UCSD-AML1 (cell line): ENCODE measurements at regions not wholly inside any gene's neighbourhood (a gene's known extent, or its start where the extent isn't known, plus 50 kb on each side); places are given as distances from the start of the nearest gene placed in this dataset.
A peak's percentile ranks its signal among the peaks of the same experiment; 100 is the strongest.
"Not testable (repeated sequence)": the region's sequence is repeated elsewhere in the genome, so short reads cannot be mapped to it uniquely, and the experiment has no call there.

Source experiments
- DNase-seq: peaks from one replicate; lab custom pipeline; 2025; ENCODE audit not compliant: unreplicated experiment; lab: John Stamatoyannopoulos, UW

DNA sequence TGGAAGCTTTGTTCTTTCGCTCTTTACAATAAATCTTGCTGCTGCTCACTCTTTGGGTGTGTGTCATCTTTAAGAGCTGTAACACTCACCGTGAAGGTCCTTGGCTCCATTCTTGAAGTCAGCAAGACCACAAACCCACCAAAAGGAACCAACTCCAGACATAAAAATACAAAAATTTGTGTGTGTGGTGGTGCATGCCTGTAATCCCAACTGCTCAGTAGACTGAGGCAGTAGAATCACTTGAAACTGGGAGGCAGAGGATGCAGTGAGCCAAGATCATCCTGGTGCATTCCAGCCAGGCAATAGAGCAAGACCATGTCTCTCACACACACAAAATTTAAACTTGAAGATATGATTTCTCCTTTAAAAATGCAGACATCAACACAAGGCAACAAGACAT is 1431.7 kb upstream of the B3GALT2 start:
- DNase-seq = no peak

DNA sequence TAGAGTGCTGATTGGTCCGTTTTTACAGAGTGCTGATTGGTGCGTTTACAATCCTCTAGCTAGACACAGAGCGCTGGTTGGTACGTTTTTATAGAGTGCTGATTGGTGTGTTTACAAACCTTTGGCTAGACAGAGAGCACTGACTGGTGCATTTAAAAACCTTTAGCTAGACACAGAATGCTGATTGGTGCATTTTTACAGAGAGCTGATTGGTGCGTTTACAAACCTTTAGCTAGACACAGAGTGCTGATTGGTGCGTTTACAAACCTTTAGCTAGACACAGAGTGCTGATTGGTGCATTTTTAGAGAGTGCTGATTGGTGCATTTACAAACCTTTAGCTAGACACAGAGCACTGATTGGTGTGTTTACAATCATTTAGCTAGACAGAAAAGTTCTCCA is 1430.9 kb upstream of the B3GALT2 start:
- DNase-seq = not testable (repeated sequence)

DNA sequence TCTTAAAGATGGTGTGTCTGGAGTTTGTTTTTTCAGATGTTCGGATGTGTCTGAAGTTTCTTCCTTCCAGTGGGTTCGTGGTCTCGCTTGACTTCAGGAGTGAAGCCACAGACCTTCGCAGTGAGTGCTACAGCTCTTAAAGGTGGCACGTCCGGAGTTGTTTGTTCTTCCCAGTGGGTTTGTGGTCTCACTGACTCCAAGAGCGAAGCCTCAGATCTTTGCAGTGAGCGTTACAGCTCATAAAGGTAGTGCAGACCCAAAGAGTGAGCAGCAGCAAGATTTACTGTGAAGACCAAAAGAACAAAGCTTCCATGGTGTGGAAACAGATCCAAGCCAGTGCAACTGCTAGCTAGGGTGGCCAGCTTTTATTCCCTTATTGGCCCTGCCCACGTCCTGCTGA is 1430.4 kb upstream of the B3GALT2 start:
- DNase-seq = no peak

DNA sequence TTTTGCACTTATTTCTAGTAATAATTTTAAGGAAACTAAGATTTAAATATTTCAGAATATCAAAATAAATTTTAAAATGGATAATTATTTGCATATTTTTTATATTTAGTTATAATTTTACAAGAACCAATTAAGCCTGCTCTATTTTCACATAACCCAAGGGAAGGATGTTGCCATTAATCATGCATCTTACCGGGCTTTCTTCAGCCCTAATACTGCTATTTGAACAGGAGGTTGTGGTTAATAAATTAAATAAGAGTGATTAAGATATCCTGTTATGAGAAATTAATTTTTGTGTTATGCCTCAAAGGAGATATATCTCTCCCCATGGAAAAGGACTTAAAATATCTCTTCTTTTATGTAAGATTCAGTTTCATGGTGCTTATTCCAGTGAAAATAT is 1415.8 kb upstream of the B3GALT2 start:
- no peak for DNase-seq

DNA sequence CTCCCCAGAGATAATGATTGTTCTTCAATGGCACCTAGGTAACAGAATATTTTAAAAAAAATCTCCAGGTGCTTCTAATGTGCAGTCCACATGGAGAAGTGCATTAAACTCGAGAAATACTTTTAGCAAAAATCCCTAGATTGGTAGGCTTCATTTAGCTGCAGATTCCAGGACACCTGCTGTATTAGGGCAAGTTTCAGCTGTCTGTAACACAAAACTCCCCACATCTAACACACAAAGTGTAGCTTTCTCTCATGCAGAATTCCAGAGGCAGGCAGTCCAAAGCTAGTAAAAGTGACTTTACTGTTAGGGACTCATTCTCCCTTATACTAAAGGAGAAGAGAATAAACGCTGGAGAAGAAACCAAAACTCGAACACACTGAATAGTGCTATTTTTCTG is 1414.3 kb upstream of the B3GALT2 start:
- DNase-seq = no peak

DNA sequence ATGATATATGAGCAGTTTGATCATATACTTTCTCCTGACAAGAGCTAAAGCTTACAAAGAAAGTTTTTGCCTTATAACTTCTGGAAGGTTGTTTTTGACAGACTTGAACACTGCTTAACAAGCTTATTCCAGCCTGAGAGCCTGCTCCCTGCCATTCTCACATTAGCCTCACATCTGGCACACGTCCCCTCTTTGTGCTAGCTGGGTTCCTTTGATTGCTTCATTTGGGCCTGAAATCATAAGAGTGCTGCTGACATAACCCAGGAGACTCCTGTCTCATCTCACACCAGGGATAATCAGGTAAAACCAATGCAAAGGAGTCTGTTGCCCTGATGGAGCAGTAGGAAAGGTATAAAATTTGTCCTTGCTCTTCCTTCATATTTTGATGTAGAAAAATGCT is 1411.7 kb upstream of the B3GALT2 start:
- DNase-seq = no peak

DNA sequence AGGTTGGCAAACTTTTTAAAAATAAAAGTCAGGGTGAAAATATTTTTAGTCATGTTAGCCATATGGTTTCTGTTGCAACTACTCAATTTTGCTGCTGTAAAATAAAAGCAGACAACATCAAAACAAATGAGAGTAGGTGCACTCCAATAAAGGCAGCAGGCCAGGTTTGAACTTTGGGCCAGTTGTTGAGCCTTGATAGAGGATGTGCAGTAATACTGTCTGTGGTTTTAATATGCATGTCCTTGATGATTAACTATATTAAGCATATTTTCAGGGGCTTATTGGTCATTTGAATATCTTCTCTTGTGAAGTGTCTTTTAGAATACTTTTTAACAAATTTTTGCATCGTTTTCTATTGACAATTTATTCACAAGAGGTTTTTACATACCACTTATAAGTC is 1399.9 kb upstream of the B3GALT2 start:
- DNase-seq = no peak

DNA sequence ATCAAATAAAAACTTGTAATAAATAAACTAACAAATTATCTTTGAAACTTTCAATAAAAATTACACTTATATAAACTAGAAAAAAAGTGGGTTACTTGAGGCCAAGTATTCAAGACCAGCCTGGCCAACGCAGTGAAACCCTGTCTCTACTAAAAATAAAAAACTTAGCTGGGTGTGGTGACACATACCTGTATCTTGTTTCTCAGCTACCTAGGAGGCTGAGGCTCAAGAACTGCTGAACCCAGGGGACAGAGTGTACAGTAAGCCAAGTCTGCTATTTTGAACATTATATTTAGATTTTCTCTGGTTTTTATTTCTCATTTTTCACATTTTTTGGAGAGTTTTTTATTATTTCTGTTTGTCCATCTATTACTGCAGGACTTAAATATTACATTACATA is 1397.6 kb upstream of the B3GALT2 start:
- DNase-seq = no peak

DNA sequence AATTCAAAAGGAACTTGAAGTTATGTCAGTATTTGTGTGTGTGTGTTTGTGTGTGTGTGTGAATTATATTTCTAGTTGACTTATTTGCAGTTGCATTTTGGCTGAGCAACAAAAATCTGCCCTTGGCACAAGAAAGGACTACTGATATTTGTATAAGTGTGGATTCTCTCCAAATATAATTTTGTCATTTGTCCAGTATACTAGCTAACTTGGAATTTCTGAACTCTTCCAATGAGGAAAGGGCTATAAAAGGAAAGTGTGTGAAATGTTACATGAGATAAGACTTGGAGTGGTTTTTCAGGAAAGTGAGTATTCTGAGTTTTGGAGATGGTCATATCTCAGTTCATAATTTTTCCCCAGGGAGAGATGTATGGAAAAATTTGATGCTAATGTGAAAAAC is 1384.1 kb upstream of the B3GALT2 start:
- no peak for DNase-seq

DNA sequence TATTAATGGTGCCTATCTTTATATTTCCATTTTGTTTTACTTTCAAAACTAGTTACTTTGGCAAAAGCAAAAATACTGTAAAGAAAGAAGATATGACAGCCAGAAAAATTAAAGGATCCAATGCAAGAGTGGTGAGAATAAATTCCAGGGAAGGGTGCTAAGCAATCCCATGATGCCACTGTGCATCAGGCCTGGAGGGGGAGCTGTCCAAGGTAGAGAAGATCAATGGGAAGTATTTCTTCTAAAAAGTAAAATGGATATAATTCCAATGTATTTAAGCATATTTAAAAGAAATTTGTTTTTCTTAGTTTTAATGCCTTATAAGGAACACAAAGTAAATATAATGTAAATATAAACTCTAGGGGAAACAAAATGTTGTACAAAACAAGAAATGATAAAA is 1382.2 kb upstream of the B3GALT2 start:
- no peak for DNase-seq

DNA sequence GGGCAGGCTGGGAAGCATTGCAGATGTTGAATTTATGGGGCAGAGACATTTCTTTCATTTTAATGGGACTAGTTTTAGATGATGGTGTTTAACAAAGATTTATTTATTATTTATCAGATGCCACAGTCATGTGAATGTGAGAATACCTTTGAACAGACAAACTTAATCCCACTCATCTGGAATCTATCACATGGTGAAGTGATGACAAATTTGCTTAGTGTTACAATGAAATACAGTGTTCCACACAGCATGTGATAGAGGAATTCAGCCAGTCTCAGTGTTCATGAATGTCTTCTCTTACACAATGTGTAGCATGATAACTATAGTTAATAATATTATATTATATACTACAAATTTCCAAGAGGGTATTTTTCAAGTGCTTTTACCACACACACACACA is 1361.7 kb upstream of the B3GALT2 start:
- DNase-seq = no peak

DNA sequence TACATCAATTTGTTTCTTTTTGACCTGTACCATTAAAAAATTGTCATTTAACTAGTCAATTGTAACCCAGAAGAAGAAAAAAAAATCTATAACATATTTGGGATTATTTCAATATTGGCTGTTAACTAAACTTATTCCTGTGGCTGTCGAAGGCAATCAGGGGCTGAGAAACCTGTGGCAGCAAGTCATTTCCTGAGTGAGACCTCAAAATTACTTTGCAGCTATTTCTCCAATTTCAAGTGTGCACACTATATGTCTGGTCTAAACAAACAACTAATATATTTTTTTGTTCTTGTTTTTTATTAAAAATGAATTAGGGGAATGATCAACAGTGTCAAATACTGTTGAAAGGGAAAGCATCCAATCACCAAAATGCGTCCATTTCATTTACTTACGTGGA is 1357.6 kb upstream of the B3GALT2 start:
- no peak for DNase-seq

DNA sequence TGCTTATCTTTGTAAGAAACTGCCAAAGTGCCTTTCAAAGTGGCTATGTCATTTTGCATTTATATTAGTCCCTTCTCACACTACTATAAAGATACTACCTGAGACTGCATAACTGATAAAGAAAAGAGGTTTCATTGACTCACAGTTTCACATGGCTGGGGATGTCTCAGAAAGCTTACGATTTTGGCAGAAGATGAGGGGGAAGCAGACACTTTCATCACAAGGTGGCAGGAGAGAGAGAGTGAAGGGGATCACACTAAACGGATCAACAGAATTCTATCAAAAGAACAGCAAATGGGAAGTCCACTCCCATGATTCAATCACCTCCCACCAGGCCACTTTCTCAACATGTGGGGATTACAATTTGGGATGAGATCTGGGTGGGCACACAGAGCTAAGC is 1352.0 kb upstream of the B3GALT2 start:
- no peak for DNase-seq

DNA sequence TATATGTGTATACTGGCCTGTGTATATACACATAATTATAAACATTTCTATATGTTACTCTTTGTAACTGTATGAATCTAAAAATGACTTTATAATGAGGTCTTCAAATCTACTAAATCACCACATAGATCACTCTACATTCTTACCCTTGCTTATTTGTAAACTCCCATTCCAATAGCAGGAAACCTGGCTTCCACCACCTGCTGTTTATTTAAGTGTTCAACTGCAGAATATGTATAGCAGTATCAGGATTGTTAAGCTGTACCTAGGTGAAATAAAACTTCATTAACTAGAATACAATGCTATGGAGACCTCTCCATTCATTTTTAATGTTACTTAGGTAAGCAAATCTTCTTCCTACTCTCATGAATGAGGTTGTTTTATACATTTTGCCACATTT is 1351.1 kb upstream of the B3GALT2 start:
- DNase-seq = no peak

DNA sequence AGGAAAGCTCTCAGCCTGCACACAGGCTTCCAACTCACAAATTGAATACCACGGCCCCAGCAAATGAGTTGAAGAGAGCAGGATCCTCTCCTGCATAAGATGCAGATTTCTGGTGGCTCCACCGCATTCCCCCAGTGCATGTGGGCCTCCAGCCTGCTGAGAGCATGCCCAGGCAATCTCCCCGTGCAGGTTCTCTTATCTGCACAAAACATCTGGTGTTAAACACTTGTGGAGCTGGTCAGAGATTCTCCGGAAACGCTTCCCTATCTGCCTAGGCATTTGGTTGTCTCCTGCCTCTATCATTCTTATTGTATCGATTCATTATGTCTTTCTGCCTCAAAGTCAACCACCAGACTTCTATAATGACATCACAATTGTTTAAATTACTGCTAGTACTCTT is 1349.0 kb upstream of the B3GALT2 start:
- DNase-seq = peak; percentile 6

DNA sequence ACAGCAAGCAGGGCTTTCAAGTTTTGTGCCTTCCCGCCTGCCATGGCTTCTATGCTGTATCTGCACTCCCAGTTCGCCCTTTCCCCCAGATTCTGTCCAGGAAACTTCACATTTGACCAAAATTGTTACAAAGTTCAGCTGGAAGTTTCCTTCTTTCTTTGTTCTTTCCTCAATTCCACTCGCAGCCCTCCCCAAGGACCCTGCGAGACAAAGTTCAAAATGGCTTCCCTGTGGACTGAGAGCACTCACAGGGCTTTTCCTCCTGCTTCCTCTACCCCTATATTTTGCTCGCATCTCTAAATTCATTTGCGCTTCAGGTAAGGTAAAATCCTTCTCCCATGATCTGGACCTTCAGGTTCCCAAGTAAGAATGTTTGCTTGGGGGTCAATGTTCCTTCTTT is 1348.4 kb upstream of the B3GALT2 start:
- DNase-seq = no peak

DNA sequence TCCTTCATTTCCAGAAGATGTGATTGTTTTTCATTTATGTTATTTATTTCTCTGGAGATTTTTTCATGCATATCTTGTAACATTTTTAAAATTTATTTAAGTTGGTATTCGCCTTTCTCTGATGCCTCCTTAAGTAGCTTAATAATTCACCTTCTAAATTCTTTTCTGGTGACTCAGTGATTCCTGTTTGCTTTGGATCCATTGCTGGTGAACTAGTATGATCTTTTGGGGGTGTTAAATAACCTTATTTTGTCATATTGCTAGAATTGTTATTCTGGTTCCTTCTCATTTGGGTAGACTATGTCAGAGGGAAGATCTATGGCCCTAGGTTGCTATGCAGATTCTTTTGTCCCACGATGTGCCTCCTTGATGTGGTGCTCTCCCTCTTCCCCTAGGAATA is 1347.2 kb upstream of the B3GALT2 start:
- DNase-seq = no peak

DNA sequence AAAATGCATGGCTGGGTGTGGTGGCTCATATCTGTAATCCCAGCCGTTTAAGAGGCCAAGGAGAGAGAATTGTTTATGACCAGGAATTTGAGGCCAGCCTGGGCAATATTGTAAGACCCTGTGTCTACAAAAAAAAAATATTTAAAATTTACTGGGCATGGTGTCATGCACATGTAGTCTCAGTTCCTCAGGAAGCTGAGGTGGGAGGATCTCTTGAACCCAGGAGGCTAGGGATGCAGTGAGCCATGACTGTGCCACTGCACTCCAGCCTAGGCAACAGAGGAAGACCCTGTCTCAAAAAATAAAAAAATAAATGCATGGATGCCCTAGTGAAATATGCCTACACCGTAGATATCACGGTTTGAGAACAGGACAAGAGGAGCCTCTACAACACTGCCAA is 1331.2 kb upstream of the B3GALT2 start:
- no peak for DNase-seq

DNA sequence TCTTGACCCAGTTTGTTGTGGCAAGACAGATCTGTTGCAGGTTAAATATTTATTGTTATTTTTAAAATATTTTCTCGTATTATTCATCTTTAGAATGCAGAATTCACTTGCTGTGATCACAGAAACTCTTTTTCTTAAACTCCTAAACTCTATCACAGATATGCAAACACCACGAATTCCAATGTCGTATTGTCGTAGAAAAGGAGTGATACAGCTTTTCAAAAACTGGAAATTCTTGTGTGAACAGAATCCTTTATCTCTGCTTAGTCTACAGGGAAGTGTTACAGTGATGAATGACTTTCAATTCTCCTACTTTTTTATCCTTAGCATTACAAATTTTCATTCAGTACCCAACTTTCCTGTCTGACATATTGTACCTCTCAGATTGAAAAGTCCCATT is 1329.5 kb upstream of the B3GALT2 start:
- no peak for DNase-seq

DNA sequence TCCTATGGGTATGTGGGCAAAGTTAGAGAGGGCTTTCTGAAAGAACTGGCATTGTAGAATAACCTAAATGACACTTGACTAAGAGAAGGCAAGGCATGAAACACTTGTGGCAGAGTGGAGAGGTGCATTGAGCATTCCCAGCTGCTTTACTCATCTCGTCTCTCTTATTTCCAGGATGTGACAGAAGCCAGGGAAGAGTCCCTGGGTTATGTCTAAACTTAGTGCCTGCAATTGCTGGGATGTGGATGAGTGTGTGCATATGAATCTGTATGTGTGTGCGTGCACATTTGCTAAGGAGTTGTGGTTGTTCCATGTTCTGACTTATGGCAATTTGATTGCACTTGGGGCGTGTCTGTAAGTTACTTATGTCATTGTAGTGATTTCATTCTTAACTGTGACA is 1326.5 kb upstream of the B3GALT2 start:
- peak; percentile 1 for DNase-seq

DNA sequence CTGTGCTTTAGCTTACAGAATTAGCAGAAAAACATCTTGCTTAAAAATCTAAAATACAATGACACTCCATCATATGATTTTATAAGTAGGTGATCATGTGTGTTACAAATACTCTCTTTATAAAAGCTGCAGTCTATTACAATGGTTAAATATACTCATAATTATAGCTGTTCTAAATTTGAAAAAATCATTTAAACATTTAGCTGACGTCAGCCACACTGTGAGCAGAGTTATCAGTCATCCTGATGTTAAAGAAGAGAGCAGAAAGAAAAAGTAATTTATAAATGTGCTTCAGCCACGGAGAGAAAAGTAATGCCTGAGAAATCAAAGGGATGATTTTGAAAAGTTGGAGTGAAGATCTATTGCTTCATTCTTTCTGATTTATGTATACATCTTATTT is 1325.9 kb upstream of the B3GALT2 start:
- DNase-seq = no peak

DNA sequence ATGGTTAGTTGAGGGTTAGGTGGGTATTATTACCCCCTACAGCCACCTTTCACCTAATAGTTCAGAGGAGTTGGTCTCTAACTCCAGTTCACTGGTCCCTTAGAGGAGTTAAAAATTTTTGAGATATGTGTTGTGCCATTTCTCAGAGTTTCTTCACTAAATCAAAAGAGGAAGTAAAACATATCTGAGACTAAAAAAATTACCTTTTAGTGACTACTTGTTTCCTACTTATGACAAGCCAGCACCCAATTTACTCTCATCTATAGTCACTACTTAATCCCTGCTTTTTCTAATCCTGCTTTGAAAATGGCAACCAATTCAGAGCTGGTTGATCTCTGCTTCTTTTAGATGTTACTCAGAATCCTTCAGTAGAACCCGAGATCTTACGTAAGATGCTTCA is 1316.8 kb upstream of the B3GALT2 start:
- DNase-seq = no peak

DNA sequence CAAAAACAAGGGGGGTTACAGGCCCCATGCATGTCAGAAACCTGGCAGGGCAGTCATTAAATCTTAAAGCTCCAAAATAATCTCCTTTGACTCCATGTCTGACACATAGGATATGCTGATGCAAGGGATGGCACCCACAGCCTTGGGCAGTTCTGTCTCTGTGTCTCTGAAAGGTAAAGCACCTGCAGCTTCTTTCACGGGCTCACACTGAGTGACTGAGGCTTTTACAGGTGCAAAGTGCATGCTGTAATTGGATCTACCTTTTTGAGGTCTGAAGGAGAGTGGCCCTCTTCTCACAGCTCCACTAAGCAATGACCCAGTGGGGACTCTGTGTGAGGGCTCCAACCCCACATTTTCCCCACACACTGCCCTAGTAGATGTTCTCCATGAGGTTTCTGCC is 1309.0 kb upstream of the B3GALT2 start:
- DNase-seq = no peak

DNA sequence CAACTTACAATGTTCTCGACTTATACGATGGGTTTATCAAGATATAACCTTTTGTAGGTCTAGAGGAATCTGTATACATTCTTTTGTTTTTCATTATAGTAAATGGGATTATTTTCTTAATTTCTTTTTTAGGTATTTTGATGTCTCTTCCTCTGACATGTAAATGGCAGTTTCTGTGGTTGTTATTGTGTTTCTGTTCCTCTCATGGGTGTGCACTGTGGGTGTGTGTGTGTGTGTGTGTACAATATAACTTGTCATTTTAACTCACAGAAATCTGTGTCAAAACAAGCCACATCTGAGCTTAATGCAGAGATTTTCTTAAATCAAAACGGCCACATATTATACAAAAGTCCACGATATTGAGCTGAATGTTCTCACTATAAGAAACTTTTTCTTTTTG is 1300.8 kb upstream of the B3GALT2 start:
- no peak for DNase-seq
